ENCODE measurements at regions not wholly inside any gene's neighbourhood (a gene's known extent, or its start where the extent isn't known, plus 50 kb on each side); places are given as distances from the start of the nearest gene placed in this dataset.
A peak's percentile ranks its signal among the peaks of the same experiment; 100 is the strongest.

DNA sequence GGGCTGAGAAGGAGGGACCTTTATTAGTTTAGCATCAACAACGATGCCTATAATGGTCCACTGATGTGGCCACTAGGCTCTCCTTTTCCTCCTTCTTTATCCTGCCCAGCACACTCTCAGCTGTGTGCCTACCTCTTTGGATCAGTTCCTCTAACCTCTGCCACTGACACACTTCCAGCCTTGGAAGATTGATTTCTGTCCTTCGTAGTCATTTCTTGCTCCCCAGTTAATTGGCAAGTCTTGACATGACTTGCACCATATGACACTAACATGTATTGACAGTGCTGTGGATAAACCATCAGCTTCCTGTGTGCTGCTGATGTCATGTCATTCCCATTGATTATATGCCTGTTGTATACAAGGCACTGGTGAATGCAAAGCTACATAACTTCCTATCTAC lies 90.2 kb upstream of the PLEKHG7 start (continued):
- TF ChIP-seq, protein P1, sequence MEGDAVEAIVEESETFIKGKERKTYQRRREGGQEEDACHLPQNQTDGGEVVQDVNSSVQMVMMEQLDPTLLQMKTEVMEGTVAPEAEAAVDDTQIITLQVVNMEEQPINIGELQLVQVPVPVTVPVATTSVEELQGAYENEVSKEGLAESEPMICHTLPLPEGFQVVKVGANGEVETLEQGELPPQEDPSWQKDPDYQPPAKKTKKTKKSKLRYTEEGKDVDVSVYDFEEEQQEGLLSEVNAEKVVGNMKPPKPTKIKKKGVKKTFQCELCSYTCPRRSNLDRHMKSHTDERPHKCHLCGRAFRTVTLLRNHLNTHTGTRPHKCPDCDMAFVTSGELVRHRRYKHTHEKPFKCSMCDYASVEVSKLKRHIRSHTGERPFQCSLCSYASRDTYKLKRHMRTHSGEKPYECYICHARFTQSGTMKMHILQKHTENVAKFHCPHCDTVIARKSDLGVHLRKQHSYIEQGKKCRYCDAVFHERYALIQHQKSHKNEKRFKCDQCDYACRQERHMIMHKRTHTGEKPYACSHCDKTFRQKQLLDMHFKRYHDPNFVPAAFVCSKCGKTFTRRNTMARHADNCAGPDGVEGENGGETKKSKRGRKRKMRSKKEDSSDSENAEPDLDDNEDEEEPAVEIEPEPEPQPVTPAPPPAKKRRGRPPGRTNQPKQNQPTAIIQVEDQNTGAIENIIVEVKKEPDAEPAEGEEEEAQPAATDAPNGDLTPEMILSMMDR (conservative IDR thresholded peaks at IDR 0.05; ENCODE audit: low read depth in 2 of 2) = no peak
- no peak for TF ChIP-seq NANOG (IDR thresholded peaks at IDR 0.05; ENCODE audit: borderline replicate concordance)
- TF ChIP-seq JUNB (IDR thresholded peaks at IDR 0.05; ENCODE audit: unreplicated experiment) = no peak
- TF ChIP-seq, protein P2, sequence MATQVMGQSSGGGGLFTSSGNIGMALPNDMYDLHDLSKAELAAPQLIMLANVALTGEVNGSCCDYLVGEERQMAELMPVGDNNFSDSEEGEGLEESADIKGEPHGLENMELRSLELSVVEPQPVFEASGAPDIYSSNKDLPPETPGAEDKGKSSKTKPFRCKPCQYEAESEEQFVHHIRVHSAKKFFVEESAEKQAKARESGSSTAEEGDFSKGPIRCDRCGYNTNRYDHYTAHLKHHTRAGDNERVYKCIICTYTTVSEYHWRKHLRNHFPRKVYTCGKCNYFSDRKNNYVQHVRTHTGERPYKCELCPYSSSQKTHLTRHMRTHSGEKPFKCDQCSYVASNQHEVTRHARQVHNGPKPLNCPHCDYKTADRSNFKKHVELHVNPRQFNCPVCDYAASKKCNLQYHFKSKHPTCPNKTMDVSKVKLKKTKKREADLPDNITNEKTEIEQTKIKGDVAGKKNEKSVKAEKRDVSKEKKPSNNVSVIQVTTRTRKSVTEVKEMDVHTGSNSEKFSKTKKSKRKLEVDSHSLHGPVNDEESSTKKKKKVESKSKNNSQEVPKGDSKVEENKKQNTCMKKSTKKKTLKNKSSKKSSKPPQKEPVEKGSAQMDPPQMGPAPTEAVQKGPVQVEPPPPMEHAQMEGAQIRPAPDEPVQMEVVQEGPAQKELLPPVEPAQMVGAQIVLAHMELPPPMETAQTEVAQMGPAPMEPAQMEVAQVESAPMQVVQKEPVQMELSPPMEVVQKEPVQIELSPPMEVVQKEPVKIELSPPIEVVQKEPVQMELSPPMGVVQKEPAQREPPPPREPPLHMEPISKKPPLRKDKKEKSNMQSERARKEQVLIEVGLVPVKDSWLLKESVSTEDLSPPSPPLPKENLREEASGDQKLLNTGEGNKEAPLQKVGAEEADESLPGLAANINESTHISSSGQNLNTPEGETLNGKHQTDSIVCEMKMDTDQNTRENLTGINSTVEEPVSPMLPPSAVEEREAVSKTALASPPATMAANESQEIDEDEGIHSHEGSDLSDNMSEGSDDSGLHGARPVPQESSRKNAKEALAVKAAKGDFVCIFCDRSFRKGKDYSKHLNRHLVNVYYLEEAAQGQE (IDR thresholded peaks at IDR 0.05; ENCODE audit: unreplicated experiment) = no peak
- no peak for TF ChIP-seq EZH2phosphoT487 (IDR thresholded peaks at IDR 0.05; ENCODE audit: unreplicated experiment)

DNA sequence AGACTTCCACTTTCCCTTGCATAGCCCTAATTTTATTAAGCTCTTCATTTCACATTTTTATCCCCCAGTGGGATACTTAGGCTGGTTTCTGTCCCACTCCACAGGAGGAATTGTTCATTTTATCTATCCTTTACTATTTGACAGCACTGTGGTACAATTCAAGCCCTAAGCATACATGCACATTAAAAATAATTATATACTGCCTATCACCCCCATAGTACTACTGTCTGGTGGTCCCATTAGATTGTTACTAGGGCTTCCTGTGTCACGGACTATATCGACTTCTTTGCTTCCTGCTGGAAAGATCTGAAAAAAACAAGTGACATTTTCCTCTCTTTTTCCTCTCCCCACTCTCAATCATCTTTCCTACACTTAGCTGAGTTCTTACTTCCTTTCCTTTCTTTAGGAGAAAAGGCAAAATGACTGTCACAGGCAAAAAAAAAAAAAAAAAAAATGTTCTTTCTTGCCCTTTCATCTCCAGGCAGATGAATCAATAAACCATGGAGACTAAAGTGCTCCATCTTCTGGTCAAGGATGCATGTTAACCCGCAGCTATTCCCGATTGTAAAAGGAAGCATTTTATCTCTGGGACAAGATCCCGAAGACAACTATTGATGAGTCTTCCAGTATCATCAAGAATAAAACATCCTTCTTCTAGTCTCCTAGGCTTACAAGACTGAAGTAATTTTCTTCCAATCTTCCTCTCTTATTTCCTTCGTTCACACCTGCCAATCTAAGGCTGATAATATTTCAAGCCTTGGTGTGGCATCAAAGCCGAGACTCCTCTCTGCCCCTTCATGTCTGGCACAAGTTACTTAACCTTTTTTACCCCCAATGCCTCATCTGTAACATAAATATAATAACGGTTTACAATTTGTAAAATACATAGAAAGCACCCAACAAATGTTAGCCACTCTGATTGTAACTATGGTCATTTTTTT lies 94.4 kb upstream of the PLEKHG7 start:
- peaks cover 21% of the 10 kb centered on the region for H3K4me1 ChIP-seq (ENCODE audit: insufficient read depth)
- no peak overlapping the region for H2AFZ ChIP-seq
- Mint-ChIP-seq H3K9me3 (peaks cover 2% of the 10 kb centered on the region; the same call in 1 of the 3 replicates), H3K27me3 (ENCODE audit: insufficient read depth, low read depth, poor library complexity) (peaks cover 2% of the 10 kb centered on the region), H3K36me3 (ENCODE audit: low read depth) (no peaks in the 10 kb centered on the region), H3K27ac (no peak overlapping the region), H3K4me1 (peaks cover 25% of the 10 kb centered on the region), H3K4me3 (no peak overlapping the region)
- H3K27ac ChIP-seq (ENCODE audit: low read depth) = no peak overlapping the region
- H3K4me3 ChIP-seq = no peak overlapping the region
- DNase-seq (ENCODE audit: low spot score) (peak; percentile 64), ATAC-seq (peak; percentile 53; the same call in 2 of the 3 replicates)
- no peak overlapping the region for H3K4me2 ChIP-seq
- no peaks in the 10 kb centered on the region for H4K20me1 ChIP-seq (replicated peaks; ENCODE audit: insufficient read depth)
- TF ChIP-seq POLR2AphosphoS5 (IDR thresholded peaks at IDR 0.05; ENCODE audit: low read depth) = no peak
- TF ChIP-seq, protein P1 (conservative IDR thresholded peaks at IDR 0.05; ENCODE audit: low read depth in 2 of 2) = peak; percentile 60 to 72
- H3K79me2 ChIP-seq (replicated peaks; ENCODE audit: insufficient read depth) = no peaks in the 10 kb centered on the region
- no peaks in the 10 kb centered on the region for H3K36me3 ChIP-seq (ENCODE audit: insufficient read depth)
- no peaks in the 10 kb centered on the region for H3F3A ChIP-seq (replicated peaks; ENCODE audit: low read depth)
- peaks cover 5% of the 10 kb centered on the region; the same call in 1 of the 2 replicates for H3K9me2 ChIP-seq (ENCODE audit: insufficient read depth)
- H3K27me3 ChIP-seq (ENCODE audit: insufficient read depth) = no peaks in the 10 kb centered on the region

Data from GM23338 (cell line).